Transverse colon (tissue), 4 donors: ENCODE measurements at regions not wholly inside any gene's neighbourhood (a gene's known extent, or its start where the extent isn't known, plus 50 kb on each side); places are given as distances from the start of the nearest gene placed in this dataset.

Source experiments
- POLR2A ChIP-seq: fragments of 450-650 bp; IDR thresholded peaks from one replicate; pipeline ENCODE4 v1.6.1; 2016; ENCODE audit warnings: antibody characterized with exemption, mild to moderate bottlenecking, moderate library complexity
- POLR2AphosphoS5 ChIP-seq, 3 donors: sonication (generic); formaldehyde crosslinking; IDR thresholded peaks; one replicate each; pipeline ENCODE4 v1.6.1; 2016; ENCODE audit warnings: antibody characterized with exemption in 3 of 3
- TF ChIP-seq, protein P1 (sequence below), 5 experiments: fragments of 200-600 bp in 3 of 5; fragments of 450-650 bp in 2 of 5; sonication (generic) in 3 of 5; IDR thresholded peaks; 1 replicate in 2 of 5; 2 replicates in 3 of 5; pipeline ENCODE4 v1.5.1; 2016 to 2017; ENCODE audit warnings: antibody characterized with exemption in 5 of 5, inconsistent platforms in 3 of 5, mild to moderate bottlenecking in 2 of 5, moderate library complexity in 1 of 5

DNA sequence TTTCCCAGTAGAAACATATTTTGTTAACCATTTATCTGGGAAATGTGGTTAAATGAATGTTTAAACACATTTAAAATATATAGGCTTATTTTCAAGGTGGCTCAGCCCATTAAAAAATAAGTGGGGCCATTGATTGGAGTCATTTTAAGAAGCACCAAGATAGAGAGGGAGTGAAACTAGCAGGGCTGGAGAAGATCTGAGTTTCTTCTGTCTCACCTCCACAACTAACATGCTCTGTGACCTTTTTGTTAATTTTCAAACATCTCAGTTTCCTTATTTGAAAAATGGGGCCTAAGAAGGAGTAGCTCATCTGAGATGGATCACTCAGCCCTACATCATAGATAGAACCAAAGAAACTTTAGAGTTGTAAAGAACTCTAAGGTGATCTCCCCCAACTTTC is 254.8 kb downstream of the KCNS3 start:
- TF ChIP-seq, protein P1, sequence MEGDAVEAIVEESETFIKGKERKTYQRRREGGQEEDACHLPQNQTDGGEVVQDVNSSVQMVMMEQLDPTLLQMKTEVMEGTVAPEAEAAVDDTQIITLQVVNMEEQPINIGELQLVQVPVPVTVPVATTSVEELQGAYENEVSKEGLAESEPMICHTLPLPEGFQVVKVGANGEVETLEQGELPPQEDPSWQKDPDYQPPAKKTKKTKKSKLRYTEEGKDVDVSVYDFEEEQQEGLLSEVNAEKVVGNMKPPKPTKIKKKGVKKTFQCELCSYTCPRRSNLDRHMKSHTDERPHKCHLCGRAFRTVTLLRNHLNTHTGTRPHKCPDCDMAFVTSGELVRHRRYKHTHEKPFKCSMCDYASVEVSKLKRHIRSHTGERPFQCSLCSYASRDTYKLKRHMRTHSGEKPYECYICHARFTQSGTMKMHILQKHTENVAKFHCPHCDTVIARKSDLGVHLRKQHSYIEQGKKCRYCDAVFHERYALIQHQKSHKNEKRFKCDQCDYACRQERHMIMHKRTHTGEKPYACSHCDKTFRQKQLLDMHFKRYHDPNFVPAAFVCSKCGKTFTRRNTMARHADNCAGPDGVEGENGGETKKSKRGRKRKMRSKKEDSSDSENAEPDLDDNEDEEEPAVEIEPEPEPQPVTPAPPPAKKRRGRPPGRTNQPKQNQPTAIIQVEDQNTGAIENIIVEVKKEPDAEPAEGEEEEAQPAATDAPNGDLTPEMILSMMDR (IDR thresholded peaks at IDR 0.05) = no peak
- TF ChIP-seq POLR2AphosphoS5 (IDR thresholded peaks at IDR 0.05) (no peak), POLR2A (no peak)
